AG20443 (cell line): ENCODE measurements at regions not wholly inside any gene's neighbourhood (a gene's known extent, or its start where the extent isn't known, plus 50 kb on each side); places are given as distances from the start of the nearest gene placed in this dataset.
"Not testable (repeated sequence)": the region's sequence is repeated elsewhere in the genome, so short reads cannot be mapped to it uniquely, and the experiment has no call there.

Experiments used
- DNase-seq: peaks from one replicate; pipeline ENCODE4 v3.0.0; 2012; ENCODE audit warnings: low spot score, mixed read lengths

GRCh38 chr2:42995752-42996422 is 203.5 kb upstream of the HAAO start:
- no peak for DNase-seq

GRCh38 chr2:42989283-42990081 is 197.1 kb upstream of the HAAO start:
- DNase-seq, result not testable (repeated sequence)

GRCh38 chr2:42988055-42988454 is 195.7 kb upstream of the HAAO start:
- not testable (repeated sequence) for DNase-seq

- peak; percentile 24 for DNase-seq
Measured at GRCh38 chr2:42987112-42987922, 194.9 kb upstream of the HAAO start.

GRCh38 chr2:42984617-42985016 is 192.2 kb upstream of the HAAO start:
- no peak for DNase-seq

GRCh38 chr2:42984081-42984480 is 191.7 kb upstream of the HAAO start:
- no peak for DNase-seq

GRCh38 chr2:42980764-42981416 is 188.5 kb upstream of the HAAO start:
- no peak for DNase-seq

GRCh38 chr2:42979870-42980763 is 187.7 kb upstream of the HAAO start:
- no peak for DNase-seq

- no peak for DNase-seq
Measured at GRCh38 chr2:42979416-42979869, 187.1 kb upstream of the HAAO start.

- no peak for DNase-seq
Measured at GRCh38 chr2:42978887-42979415, 186.6 kb upstream of the HAAO start.

- DNase-seq, result no peak
Measured at GRCh38 chr2:42978175-42978886, 185.9 kb upstream of the HAAO start.

- no peak for DNase-seq
Measured at GRCh38 chr2:42977270-42978174, 185.1 kb upstream of the HAAO start.

GRCh38 chr2:42976351-42976750 is 184.0 kb upstream of the HAAO start:
- no peak for DNase-seq

GRCh38 chr2:42974721-42975717 is 182.6 kb upstream of the HAAO start:
- DNase-seq, result peak; percentile 81

GRCh38 chr2:42974169-42974720 is 181.9 kb upstream of the HAAO start:
- no peak for DNase-seq

GRCh38 chr2:42973726-42974125 is 181.3 kb upstream of the HAAO start:
- no peak for DNase-seq

- not testable (repeated sequence) for DNase-seq
Measured at GRCh38 chr2:42972933-42973516, 180.6 kb upstream of the HAAO start.
